Nephron progenitor cell (in vitro differentiated cells): ENCODE measurements at regions not wholly inside any gene's neighbourhood (a gene's known extent, or its start where the extent isn't known, plus 50 kb on each side); places are given as distances from the start of the nearest gene placed in this dataset.

Experiments
- DNase-seq: peaks from one replicate; pipeline ENCODE4 v3.0.0; 2021
- H3K27ac Mint-ChIP-seq: 2 replicates; pipeline ENCODE4 v1.8.0; 2021; ENCODE audit warnings: mild to moderate bottlenecking, moderate library complexity, mixed read lengths
- H3K27me3 Mint-ChIP-seq: 2 replicates; pipeline ENCODE4 v1.8.0; 2021; ENCODE audit warnings: mild to moderate bottlenecking, low read depth, mixed read lengths; ENCODE audit not compliant: poor library complexity
- H3K36me3 Mint-ChIP-seq: 2 replicates; pipeline ENCODE4 v1.8.0; 2021; ENCODE audit warnings: low read depth, mixed read lengths
- H3K4me1 Mint-ChIP-seq: 2 replicates; pipeline ENCODE4 v1.8.0; 2021; ENCODE audit warnings: mixed read lengths
- H3K4me3 Mint-ChIP-seq: 2 replicates; pipeline ENCODE4 v1.8.0; 2021; ENCODE audit warnings: mild to moderate bottlenecking, moderate library complexity, mixed read lengths
- H3K9me3 Mint-ChIP-seq: 2 replicates; pipeline ENCODE4 v1.8.0; 2021; ENCODE audit warnings: mild to moderate bottlenecking, moderate library complexity, mixed read lengths
- CTCF ChIP-seq: fragments of 200-600 bp; sonication (generic); IDR thresholded peaks from 2 replicates; pipeline ENCODE4 v1.5.0; 2021; ENCODE audit warnings: antibody characterized with exemption

GRCh38 chr5:124655921-124656511 lies 90.4 kb downstream of the ZNF608 start:
- no peak for TF ChIP-seq CTCF
- H3K27ac Mint-ChIP-seq = no peak overlapping the region
- peaks cover 27% of the 10 kb centered on the region for H3K4me1 Mint-ChIP-seq
- H3K27me3 Mint-ChIP-seq = no peaks in the 10 kb centered on the region
- no peak overlapping the region for H3K4me3 Mint-ChIP-seq
- no peak for DNase-seq
- peaks cover 5% of the 10 kb centered on the region for H3K36me3 Mint-ChIP-seq
- H3K9me3 Mint-ChIP-seq = no peaks in the 10 kb centered on the region

GRCh38 chr5:124655251-124655917 lies 91.1 kb downstream of the ZNF608 start:
- no peak for TF ChIP-seq CTCF
- no peaks in the 10 kb centered on the region for H3K27me3 Mint-ChIP-seq
- H3K27ac Mint-ChIP-seq = no peak overlapping the region
- H3K36me3 Mint-ChIP-seq = peaks cover 5% of the 10 kb centered on the region
- H3K4me3 Mint-ChIP-seq = no peak overlapping the region
- DNase-seq = no peak
- H3K9me3 Mint-ChIP-seq = no peaks in the 10 kb centered on the region
- H3K4me1 Mint-ChIP-seq = peaks cover 33% of the 10 kb centered on the region

- H3K36me3 Mint-ChIP-seq = peaks cover 11% of the 10 kb centered on the region
- no peaks in the 10 kb centered on the region for H3K27me3 Mint-ChIP-seq
- DNase-seq = no peak
- no peak for TF ChIP-seq CTCF
- no peak overlapping the region for H3K27ac Mint-ChIP-seq
- H3K4me1 Mint-ChIP-seq = peaks cover 43% of the 10 kb centered on the region
- no peaks in the 10 kb centered on the region for H3K9me3 Mint-ChIP-seq
- H3K4me3 Mint-ChIP-seq = no peak overlapping the region
These were observed 92.0 kb downstream of the ZNF608 start for GRCh38 chr5:124654418-124654817.

- Mint-ChIP-seq H3K27me3 (no peaks in the 10 kb centered on the region), H3K9me3 (no peaks in the 10 kb centered on the region), H3K4me3 (no peak overlapping the region), H3K36me3 (peaks cover 17% of the 10 kb centered on the region), H3K27ac (no peak overlapping the region), H3K4me1 (peaks cover 50% of the 10 kb centered on the region)
- TF ChIP-seq CTCF = no peak
- no peak for DNase-seq
These were observed 92.8 kb downstream of the ZNF608 start for GRCh38 chr5:124653666-124654065.

GRCh38 chr5:124652892-124653441 lies 93.5 kb downstream of the ZNF608 start:
- no peak overlapping the region for H3K4me3 Mint-ChIP-seq
- TF ChIP-seq CTCF = no peak
- H3K4me1 Mint-ChIP-seq = peaks cover 57% of the 10 kb centered on the region

GRCh38 chr5:124652514-124652819 lies 94.0 kb downstream of the ZNF608 start:
- no peak overlapping the region for H3K27ac Mint-ChIP-seq
- no peaks in the 10 kb centered on the region for H3K27me3 Mint-ChIP-seq
- peaks cover 29% of the 10 kb centered on the region for H3K36me3 Mint-ChIP-seq
- H3K4me1 Mint-ChIP-seq = peaks cover 62% of the 10 kb centered on the region
- TF ChIP-seq CTCF = no peak
- no peak for DNase-seq
- no peaks in the 10 kb centered on the region for H3K9me3 Mint-ChIP-seq
- H3K4me3 Mint-ChIP-seq = peak overlapping the region; percentile 78

More at GRCh38 chr5:124652892-124653441, 93.5 kb downstream of the ZNF608 start:
- H3K9me3 Mint-ChIP-seq = no peaks in the 10 kb centered on the region
- DNase-seq = no peak
- no peaks in the 10 kb centered on the region for H3K27me3 Mint-ChIP-seq
- H3K27ac Mint-ChIP-seq = no peak overlapping the region
- H3K36me3 Mint-ChIP-seq = peaks cover 24% of the 10 kb centered on the region
